T-cell (primary cell): ENCODE measurements at regions not wholly inside any gene's neighbourhood (a gene's known extent, or its start where the extent isn't known, plus 50 kb on each side); places are given as distances from the start of the nearest gene placed in this dataset.

ENCODE experiments used
- ATAC-seq, 4 experiments: fragments of 200-7000 bp in 3 of 4; fragments of 150-1000 bp in 1 of 4; cut with Tn5 transposase; replicated peaks in 1 of 4; 1 replicate in 3 of 4; 2 replicates in 1 of 4; pipeline ENCODE4 v1.10.0; 2021; ENCODE audit warnings: moderate library complexity in 3 of 4, mild to moderate bottlenecking in 2 of 4, moderate number of reproducible peaks in 1 of 4
- CTCF ChIA-PET, 2 donors: fragments of 300-600 bp; sonication (Branson Sonifier 250); formaldehyde crosslinking; loops; one replicate each; lab custom pipeline; 2022; ENCODE audit warnings: antibody characterized with exemption in 2 of 2; lab: Charles Lee
- POLR2A ChIA-PET, 2 donors: fragments of 300-600 bp; sonication (Branson Sonifier 250); formaldehyde crosslinking; loops; one replicate each; lab custom pipeline; 2022; ENCODE audit warnings: antibody characterized with exemption in 2 of 2; lab: Charles Lee
- DNase-seq, 35 experiments: peaks; one replicate each; pipeline versions ENCODE4 v3.0.0 to v3.0.0-alpha.2; 2013 to 2023
- H3K27ac ChIP-seq: one replicate; pipeline ENCODE4 v1.5.1; 2013; ENCODE audit warnings: low read length
- H3K27me3 ChIP-seq, 2 experiments: replicated peaks in 1 of 2; 1 replicate in 1 of 2; 2 replicates in 1 of 2; pipeline versions ENCODE4 v1.6.1 to v1.7.0; 2013; ENCODE audit warnings: low read length in 1 of 2, mixed read lengths in 1 of 2; ENCODE audit not compliant: control insufficient read depth in 2 of 2, insufficient read depth in 2 of 2; ENCODE audit errors: extremely low read depth in 1 of 2
- H3K36me3 ChIP-seq, 2 donors: 1 replicate in 1 of 2; 2 replicates in 1 of 2; pipeline versions ENCODE4 v1.6.1 to v1.7.0; 2013; ENCODE audit warnings: low read length in 1 of 2; ENCODE audit not compliant: control insufficient read depth in 2 of 2, insufficient read depth in 1 of 2; ENCODE audit errors: extremely low read depth in 1 of 2
- H3K4me1 ChIP-seq, 2 experiments: 1 replicate in 1 of 2; 2 replicates in 1 of 2; pipeline versions ENCODE4 v1.6.1 to v1.7.0; 2013; ENCODE audit warnings: low read length in 2 of 2, mixed read lengths in 1 of 2; ENCODE audit not compliant: insufficient read depth in 2 of 2, control insufficient read depth in 1 of 2; ENCODE audit errors: extremely low read depth in 1 of 2
- H3K4me3 ChIP-seq, 2 donors: 1 replicate in 1 of 2; 2 replicates in 1 of 2; pipeline versions ENCODE4 v1.5.1 to v1.7.0; 2013; ENCODE audit warnings: mild to moderate bottlenecking in 2 of 2, low read length in 1 of 2, moderate library complexity in 1 of 2; ENCODE audit not compliant: control insufficient read depth in 1 of 2; ENCODE audit errors: extremely low read depth in 1 of 2
- H3K9me3 ChIP-seq: 2 replicates; pipeline ENCODE4 v1.7.0; 2013
- H3K27ac Mint-ChIP-seq, 2 donors: one replicate each; pipeline ENCODE4 v1.8.0; 2020 to 2021; ENCODE audit warnings: mild to moderate bottlenecking in 2 of 2, mixed read lengths in 2 of 2
- H3K27me3 Mint-ChIP-seq, 2 donors: one replicate each; pipeline ENCODE4 v1.8.0; 2021 to 2022; ENCODE audit warnings: mixed read lengths in 2 of 2
- H3K36me3 Mint-ChIP-seq: one replicate; pipeline ENCODE4 v1.8.0; 2021; ENCODE audit warnings: mixed read lengths
- H3K4me1 Mint-ChIP-seq, 3 donors: one replicate each; pipeline ENCODE4 v1.8.0; 2020 to 2022; ENCODE audit warnings: mixed read lengths in 3 of 3, mild to moderate bottlenecking in 1 of 3
- H3K4me3 Mint-ChIP-seq, 3 donors: one replicate each; pipeline ENCODE4 v1.8.0; 2020 to 2022; ENCODE audit warnings: mild to moderate bottlenecking in 3 of 3, mixed read lengths in 3 of 3, moderate library complexity in 3 of 3
- H3K9me3 Mint-ChIP-seq, 3 donors: one replicate each; pipeline ENCODE4 v1.8.0; 2020 to 2022; ENCODE audit warnings: mixed read lengths in 3 of 3
- WGBS: methylation state at CpG from one replicate; pipeline ENCODE4 v1.1.5; 2013; ENCODE audit warnings: missing lambda C conversion rate; ENCODE audit not compliant: insufficient coverage; 5-methylcytosine and 5-hydroxymethylcytosine counted together

- H3K36me3 ChIP-seq: no peaks in the 10 kb centered on the region
- H3K27me3 ChIP-seq: no peaks in the 10 kb centered on the region
- H3K9me3 Mint-ChIP-seq: peaks cover 0 to 6% (median 2%) of the 10 kb centered on the region in 3 donors
- no peaks in the 10 kb centered on the region for H3K36me3 Mint-ChIP-seq
- CTCF ChIA-PET: no interaction called here
- H3K4me3 ChIP-seq: no peak overlapping the region
- no peaks in the 10 kb centered on the region for H3K4me1 Mint-ChIP-seq
- WGBS: no CpG with 5 or more reads among the region's 4 CpGs
- H3K4me1 ChIP-seq: no peaks in the 10 kb centered on the region
- peaks cover 2% of the 10 kb centered on the region for H3K9me3 ChIP-seq
- H3K4me3 Mint-ChIP-seq: no peak overlapping the region
- no peaks in the 10 kb centered on the region for H3K27me3 Mint-ChIP-seq
- H3K27ac Mint-ChIP-seq: no peak overlapping the region
- no peak overlapping the region for H3K27ac ChIP-seq
- POLR2A ChIA-PET: no interaction called here
- ATAC-seq (no peak), DNase-seq (no peak)
These were observed 834.0 kb upstream of the PCDH9 start for GRCh38 chr13:68064001-68064770.

DNA sequence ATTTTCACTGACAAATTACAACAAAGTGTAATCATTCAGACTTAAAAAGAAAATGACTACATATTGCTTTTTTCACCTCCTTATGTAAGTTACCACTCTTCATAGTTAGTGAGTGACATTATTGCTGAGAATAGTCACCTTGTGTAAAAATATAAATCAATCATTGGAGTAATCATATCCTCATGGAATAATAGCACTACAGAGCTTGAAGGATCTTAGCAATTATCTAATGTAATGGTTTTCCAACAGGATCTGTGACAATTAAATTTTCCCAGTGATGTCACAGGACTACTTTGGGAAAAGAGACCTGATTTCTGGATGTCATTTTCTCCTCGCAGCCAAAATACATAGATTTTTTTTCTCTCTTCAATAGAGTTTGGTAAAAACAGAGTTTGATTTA lies 833.0 kb upstream of the PCDH9 start:
- ATAC-seq (no peak), DNase-seq (no peak)
- no peaks in the 10 kb centered on the region for H3K36me3 ChIP-seq
- ChIA-PET CTCF (no interaction called here), POLR2A (no interaction called here)
- H3K27ac Mint-ChIP-seq: no peak overlapping the region
- WGBS: no CpG with 5 or more reads among the region's 1 CpG
- no peaks in the 10 kb centered on the region for H3K27me3 ChIP-seq
- H3K4me1 ChIP-seq: no peaks in the 10 kb centered on the region
- no peak overlapping the region for H3K4me3 Mint-ChIP-seq
- peaks cover 0 to 8% (median 5%) of the 10 kb centered on the region in 3 donors for H3K9me3 Mint-ChIP-seq
- H3K4me1 Mint-ChIP-seq: no peaks in the 10 kb centered on the region
- peaks cover 4% of the 10 kb centered on the region for H3K9me3 ChIP-seq
- no peak overlapping the region for H3K4me3 ChIP-seq
- no peaks in the 10 kb centered on the region for H3K27me3 Mint-ChIP-seq
- H3K36me3 Mint-ChIP-seq: no peaks in the 10 kb centered on the region
- no peak overlapping the region for H3K27ac ChIP-seq

DNA sequence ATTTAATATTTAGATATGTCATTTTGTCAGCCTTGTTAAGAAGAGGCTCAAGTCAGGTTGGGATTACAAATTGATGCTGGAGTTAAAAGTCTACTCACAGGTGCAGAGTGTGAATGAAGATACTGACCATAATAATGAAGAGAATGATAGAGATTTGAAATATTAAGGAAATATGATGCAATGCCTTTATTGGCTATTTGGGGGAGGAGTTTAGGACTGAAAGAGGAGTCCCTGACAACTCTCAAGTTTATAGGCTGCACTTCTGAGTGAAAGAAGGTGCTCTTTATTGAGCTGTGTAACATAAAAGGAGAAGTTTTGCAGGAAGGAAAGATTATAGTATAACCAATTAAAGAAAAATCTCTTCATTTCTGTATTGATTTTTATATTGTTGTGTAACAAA lies 827.7 kb upstream of the PCDH9 start:
- Histone ChIP-seq H3K9me3 (peaks cover 5% of the 10 kb centered on the region), H3K4me3 (no peak overlapping the region), H3K4me1 (no peaks in the 10 kb centered on the region), H3K27ac (no peak overlapping the region), H3K36me3 (no peaks in the 10 kb centered on the region), H3K27me3 (no peaks in the 10 kb centered on the region)
- ATAC-seq (no peak), DNase-seq (no peak)
- peaks cover 3 to 8% (median 4%) of the 10 kb centered on the region in 3 donors for H3K9me3 Mint-ChIP-seq
- no peak overlapping the region for H3K4me3 Mint-ChIP-seq
- POLR2A ChIA-PET: no interaction called here
- no peaks in the 10 kb centered on the region for H3K4me1 Mint-ChIP-seq
- no peaks in the 10 kb centered on the region for H3K27me3 Mint-ChIP-seq
- H3K36me3 Mint-ChIP-seq: no peaks in the 10 kb centered on the region
- no peak overlapping the region for H3K27ac Mint-ChIP-seq
- CTCF ChIA-PET: no interaction called here

DNA sequence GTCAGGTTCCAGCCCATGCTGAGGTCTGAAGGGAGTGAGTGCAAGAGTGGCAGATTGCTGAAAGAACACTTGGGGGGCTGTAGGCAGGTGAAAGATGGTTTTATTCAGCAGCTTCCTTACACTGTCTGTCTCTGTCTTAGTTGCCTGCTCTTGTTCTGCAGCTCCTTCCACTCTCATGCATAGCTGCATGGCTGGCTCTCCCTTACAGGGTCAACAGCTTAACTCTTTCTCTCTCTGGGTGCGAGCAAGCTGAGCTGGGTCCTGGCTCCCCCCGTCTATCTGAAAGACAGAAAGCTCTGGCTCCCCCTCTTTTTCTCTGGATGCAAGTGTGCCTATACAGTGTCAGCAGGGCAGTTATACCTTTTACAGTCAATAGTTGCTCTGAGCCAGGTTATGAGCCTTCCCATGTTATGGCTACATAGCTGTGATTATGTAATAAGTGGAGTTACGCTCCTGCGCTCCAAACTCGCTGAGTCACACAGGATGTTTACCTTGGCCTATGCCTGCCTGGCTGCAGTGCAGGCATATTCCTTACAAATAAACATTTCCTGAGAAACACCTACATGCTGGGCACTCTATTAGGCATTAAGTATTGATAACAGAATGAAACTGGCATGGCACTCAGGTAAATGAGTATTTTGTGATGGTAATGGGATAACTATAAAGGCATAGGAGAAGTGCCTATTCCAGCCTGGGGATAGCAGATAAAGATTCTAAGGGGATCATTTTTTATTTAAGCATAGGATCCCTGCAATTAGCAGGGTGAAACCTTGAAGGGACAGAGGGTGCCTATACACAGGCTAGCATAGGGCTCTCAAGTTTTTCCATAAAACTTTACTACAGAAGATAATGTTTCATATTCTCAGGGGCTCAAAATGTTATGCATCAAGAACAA lies 826.9 kb upstream of the PCDH9 start:
- H3K27ac ChIP-seq: no peak overlapping the region
- CTCF ChIA-PET: no interaction called here
- no peak for ATAC-seq
- H3K4me1 Mint-ChIP-seq: no peaks in the 10 kb centered on the region
- H3K4me1 ChIP-seq: no peaks in the 10 kb centered on the region
- H3K36me3 Mint-ChIP-seq: no peaks in the 10 kb centered on the region
- no peak overlapping the region for H3K4me3 Mint-ChIP-seq
- no peaks in the 10 kb centered on the region for H3K27me3 ChIP-seq
- H3K27me3 Mint-ChIP-seq: no peaks in the 10 kb centered on the region
- H3K4me3 ChIP-seq: no peak overlapping the region
- no peaks in the 10 kb centered on the region for H3K36me3 ChIP-seq
- peaks cover 5% of the 10 kb centered on the region for H3K9me3 ChIP-seq
- H3K9me3 Mint-ChIP-seq: peaks cover 3 to 8% (median 4%) of the 10 kb centered on the region in 3 donors
- WGBS: no CpG with 5 or more reads among the region's 5 CpGs
- H3K27ac Mint-ChIP-seq: no peak overlapping the region
- DNase-seq: no peak
- POLR2A ChIA-PET: no interaction called here

DNA sequence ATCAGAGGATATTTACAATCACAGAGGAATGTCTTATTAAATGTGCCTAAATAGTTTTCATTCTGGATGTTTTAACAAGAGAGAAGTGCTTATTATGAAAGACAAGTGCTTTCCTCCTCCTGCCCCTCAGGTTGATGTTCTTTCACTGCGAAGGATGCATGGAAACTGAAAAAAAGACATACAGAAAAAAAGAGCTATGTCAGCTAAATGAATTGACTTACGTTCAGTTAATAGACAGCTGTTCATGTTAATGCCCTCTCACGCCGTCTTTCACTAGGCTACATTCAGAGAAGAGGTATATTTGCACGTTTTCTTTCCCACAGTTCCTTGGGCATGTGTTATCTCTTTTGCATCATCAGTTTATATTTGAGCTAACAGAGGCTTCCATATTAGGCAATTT lies 821.8 kb upstream of the PCDH9 start:
- ATAC-seq: no peak
- Mint-ChIP-seq H3K9me3 (peaks cover 3 to 16% (median 10%) of the 10 kb centered on the region in 3 donors), H3K36me3 (no peaks in the 10 kb centered on the region), H3K27me3 (no peaks in the 10 kb centered on the region), H3K27ac (no peak overlapping the region), H3K4me1 (no peaks in the 10 kb centered on the region), H3K4me3 (no peak overlapping the region)
- H3K27me3 ChIP-seq: no peaks in the 10 kb centered on the region
- no peaks in the 10 kb centered on the region for H3K36me3 ChIP-seq
- POLR2A ChIA-PET: interaction anchor here in 1 of 2 donors (0.5 kb wide), 1 partner anchor 832 kb away, joined by 3 read pairs; no protein-coding TSS in a partner anchor
- no peaks in the 10 kb centered on the region for H3K9me3 ChIP-seq
- CTCF ChIA-PET: no interaction called here
- WGBS: 82% methylated on average over 4 of the region's 5 CpGs
- H3K4me1 ChIP-seq: no peaks in the 10 kb centered on the region
- DNase-seq: no peak
- H3K27ac ChIP-seq: no peak overlapping the region
- no peak overlapping the region for H3K4me3 ChIP-seq

- ChIA-PET POLR2A (no interaction called here), CTCF (interaction anchor here in 1 of 2 donors (0.7 kb wide), 1 partner anchor 500 kb away, joined by 3 read pairs; no protein-coding TSS in a partner anchor)
- Mint-ChIP-seq H3K36me3 (no peaks in the 10 kb centered on the region), H3K4me3 (no peak overlapping the region), H3K4me1 (no peaks in the 10 kb centered on the region), H3K27me3 (no peaks in the 10 kb centered on the region), H3K27ac (no peak overlapping the region), H3K9me3 (peaks cover 5 to 17% (median 10%) of the 10 kb centered on the region in 3 donors)
- no peaks in the 10 kb centered on the region for H3K9me3 ChIP-seq
- no peak overlapping the region for H3K27ac ChIP-seq
- H3K4me1 ChIP-seq: no peaks in the 10 kb centered on the region
- DNase-seq (no peak), ATAC-seq (no peak)
- no peaks in the 10 kb centered on the region for H3K36me3 ChIP-seq
- H3K27me3 ChIP-seq: no peaks in the 10 kb centered on the region
- WGBS: 20% methylated on average over 1 of the region's 1 CpG
- H3K4me3 ChIP-seq: no peak overlapping the region
These were observed 820.6 kb upstream of the PCDH9 start for GRCh38 chr13:68050761-68051160.
